ENCODE measurements at regions not wholly inside any gene's neighbourhood (a gene's known extent, or its start where the extent isn't known, plus 50 kb on each side); places are given as distances from the start of the nearest gene placed in this dataset.

- no peak for DNase-seq
Observed at GRCh38 chr14:98278800-98279199, 993.2 kb downstream of the BCL11B start.

- DNase-seq: no peak
Observed at GRCh38 chr14:98280436-98280835, 991.6 kb downstream of the BCL11B start.

- DNase-seq: no peak
Observed at GRCh38 chr14:98288825-98289224, 983.2 kb downstream of the BCL11B start.

- no peak for DNase-seq
Observed at GRCh38 chr14:98290596-98290995, 981.4 kb downstream of the BCL11B start.

GRCh38 chr14:98292191-98292590 lies 979.8 kb downstream of the BCL11B start:
- no peak for DNase-seq

- no peak for DNase-seq
Observed at GRCh38 chr14:98293576-98293975, 978.4 kb downstream of the BCL11B start.

GRCh38 chr14:98296895-98297294 lies 975.1 kb downstream of the BCL11B start:
- no peak for DNase-seq

GRCh38 chr14:98297567-98297966 lies 974.4 kb downstream of the BCL11B start:
- DNase-seq: no peak

GRCh38 chr14:98298481-98299244 lies 973.3 kb downstream of the BCL11B start:
- DNase-seq: no peak

GRCh38 chr14:98301681-98302080 lies 970.3 kb downstream of the BCL11B start:
- DNase-seq: no peak

GRCh38 chr14:98304574-98304973 lies 967.4 kb downstream of the BCL11B start:
- no peak for DNase-seq

- no peak for DNase-seq
Observed at GRCh38 chr14:98309591-98309990, 962.4 kb downstream of the BCL11B start.

GRCh38 chr14:98312006-98312405 lies 960.0 kb downstream of the BCL11B start:
- DNase-seq: no peak

- no peak for DNase-seq
Observed at GRCh38 chr14:98321841-98322240, 950.2 kb downstream of the BCL11B start.

GRCh38 chr14:98323836-98324235 lies 948.2 kb downstream of the BCL11B start:
- no peak for DNase-seq

GRCh38 chr14:98325761-98326160 lies 946.2 kb downstream of the BCL11B start:
- DNase-seq: no peak

GRCh38 chr14:98328496-98328895 lies 943.5 kb downstream of the BCL11B start:
- no peak for DNase-seq

- no peak for DNase-seq
Observed at GRCh38 chr14:98334186-98334585, 937.8 kb downstream of the BCL11B start.

- DNase-seq: no peak
Observed at GRCh38 chr14:98341211-98341610, 930.8 kb downstream of the BCL11B start.

- no peak for DNase-seq
Observed at GRCh38 chr14:98345161-98345560, 926.8 kb downstream of the BCL11B start.

- no peak for DNase-seq
Observed at GRCh38 chr14:98347686-98348085, 924.3 kb downstream of the BCL11B start.

- no peak for DNase-seq
Observed at GRCh38 chr14:98348505-98348904, 923.5 kb downstream of the BCL11B start.

- DNase-seq: no peak
Observed at GRCh38 chr14:98350213-98350612, 921.8 kb downstream of the BCL11B start.

- no peak for DNase-seq
Observed at GRCh38 chr14:98364961-98365360, 907.0 kb downstream of the BCL11B start.

GRCh38 chr14:98366429-98366828 lies 905.6 kb downstream of the BCL11B start:
- DNase-seq: no peak
